ENCODE measurements at regions not wholly inside any gene's neighbourhood (a gene's known extent, or its start where the extent isn't known, plus 50 kb on each side); places are given as distances from the start of the nearest gene placed in this dataset.

DNA sequence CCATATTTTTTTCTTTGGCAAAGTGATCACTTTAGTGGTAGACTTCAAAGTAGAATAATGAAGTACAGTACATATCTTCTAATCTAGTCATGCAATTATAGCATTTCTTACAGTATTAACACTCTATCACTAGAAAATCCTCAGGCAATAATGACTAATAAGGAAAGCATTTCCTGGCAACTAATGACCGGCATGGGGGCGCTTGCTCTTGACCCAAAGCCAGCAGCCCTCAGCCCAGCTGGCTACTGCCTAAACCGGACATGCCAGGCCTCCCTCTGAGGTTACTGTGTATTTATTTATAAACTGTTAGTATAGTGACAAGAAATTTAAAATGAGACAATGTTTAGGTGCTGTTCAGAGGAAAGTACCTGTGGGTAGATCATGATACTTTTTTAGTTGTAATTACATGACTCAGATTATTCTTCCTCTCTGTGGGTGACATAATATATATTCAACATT is 633.8 kb downstream of the PTPRC start:
- TF ChIP-seq, protein P1, sequence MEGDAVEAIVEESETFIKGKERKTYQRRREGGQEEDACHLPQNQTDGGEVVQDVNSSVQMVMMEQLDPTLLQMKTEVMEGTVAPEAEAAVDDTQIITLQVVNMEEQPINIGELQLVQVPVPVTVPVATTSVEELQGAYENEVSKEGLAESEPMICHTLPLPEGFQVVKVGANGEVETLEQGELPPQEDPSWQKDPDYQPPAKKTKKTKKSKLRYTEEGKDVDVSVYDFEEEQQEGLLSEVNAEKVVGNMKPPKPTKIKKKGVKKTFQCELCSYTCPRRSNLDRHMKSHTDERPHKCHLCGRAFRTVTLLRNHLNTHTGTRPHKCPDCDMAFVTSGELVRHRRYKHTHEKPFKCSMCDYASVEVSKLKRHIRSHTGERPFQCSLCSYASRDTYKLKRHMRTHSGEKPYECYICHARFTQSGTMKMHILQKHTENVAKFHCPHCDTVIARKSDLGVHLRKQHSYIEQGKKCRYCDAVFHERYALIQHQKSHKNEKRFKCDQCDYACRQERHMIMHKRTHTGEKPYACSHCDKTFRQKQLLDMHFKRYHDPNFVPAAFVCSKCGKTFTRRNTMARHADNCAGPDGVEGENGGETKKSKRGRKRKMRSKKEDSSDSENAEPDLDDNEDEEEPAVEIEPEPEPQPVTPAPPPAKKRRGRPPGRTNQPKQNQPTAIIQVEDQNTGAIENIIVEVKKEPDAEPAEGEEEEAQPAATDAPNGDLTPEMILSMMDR (IDR thresholded peaks at IDR 0.05; ENCODE audit: poor library complexity, severe bottlenecking), result no peak
- TF ChIP-seq EP300 (conservative IDR thresholded peaks at IDR 0.05; ENCODE audit: poor library complexity, severe bottlenecking) (no peak), RAD21 (conservative IDR thresholded peaks at IDR 0.05) (no peak), EZH2 (IDR thresholded peaks at IDR 0.05; ENCODE audit: borderline replicate concordance, insufficient read depth, low read length, poor library complexity, severe bottlenecking) (no peak), POLR2AphosphoS5 (IDR thresholded peaks at IDR 0.05) (no peak)
- TF ChIP-seq, protein P2, sequence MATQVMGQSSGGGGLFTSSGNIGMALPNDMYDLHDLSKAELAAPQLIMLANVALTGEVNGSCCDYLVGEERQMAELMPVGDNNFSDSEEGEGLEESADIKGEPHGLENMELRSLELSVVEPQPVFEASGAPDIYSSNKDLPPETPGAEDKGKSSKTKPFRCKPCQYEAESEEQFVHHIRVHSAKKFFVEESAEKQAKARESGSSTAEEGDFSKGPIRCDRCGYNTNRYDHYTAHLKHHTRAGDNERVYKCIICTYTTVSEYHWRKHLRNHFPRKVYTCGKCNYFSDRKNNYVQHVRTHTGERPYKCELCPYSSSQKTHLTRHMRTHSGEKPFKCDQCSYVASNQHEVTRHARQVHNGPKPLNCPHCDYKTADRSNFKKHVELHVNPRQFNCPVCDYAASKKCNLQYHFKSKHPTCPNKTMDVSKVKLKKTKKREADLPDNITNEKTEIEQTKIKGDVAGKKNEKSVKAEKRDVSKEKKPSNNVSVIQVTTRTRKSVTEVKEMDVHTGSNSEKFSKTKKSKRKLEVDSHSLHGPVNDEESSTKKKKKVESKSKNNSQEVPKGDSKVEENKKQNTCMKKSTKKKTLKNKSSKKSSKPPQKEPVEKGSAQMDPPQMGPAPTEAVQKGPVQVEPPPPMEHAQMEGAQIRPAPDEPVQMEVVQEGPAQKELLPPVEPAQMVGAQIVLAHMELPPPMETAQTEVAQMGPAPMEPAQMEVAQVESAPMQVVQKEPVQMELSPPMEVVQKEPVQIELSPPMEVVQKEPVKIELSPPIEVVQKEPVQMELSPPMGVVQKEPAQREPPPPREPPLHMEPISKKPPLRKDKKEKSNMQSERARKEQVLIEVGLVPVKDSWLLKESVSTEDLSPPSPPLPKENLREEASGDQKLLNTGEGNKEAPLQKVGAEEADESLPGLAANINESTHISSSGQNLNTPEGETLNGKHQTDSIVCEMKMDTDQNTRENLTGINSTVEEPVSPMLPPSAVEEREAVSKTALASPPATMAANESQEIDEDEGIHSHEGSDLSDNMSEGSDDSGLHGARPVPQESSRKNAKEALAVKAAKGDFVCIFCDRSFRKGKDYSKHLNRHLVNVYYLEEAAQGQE (IDR thresholded peaks at IDR 0.05; ENCODE audit: borderline replicate concordance), result no peak

All from neural cell (in vitro differentiated cells).